AG04449 (cell line): ENCODE measurements at regions not wholly inside any gene's neighbourhood (a gene's known extent, or its start where the extent isn't known, plus 50 kb on each side); places are given as distances from the start of the nearest gene placed in this dataset.

Experiments used
- CTCF ChIA-PET: fragments of 350-600 bp; formaldehyde crosslinking; extraction: SDS; loops from one replicate; lab custom pipeline; 2021; ENCODE audit warnings: antibody characterized with exemption; lab: Yijun Ruan, JAX
- POLR2A ChIA-PET: fragments of 400-600, 350-600 bp; formaldehyde crosslinking; extraction: SDS; loops from one replicate; lab custom pipeline; 2020; ENCODE audit warnings: antibody characterized with exemption, inconsistent platforms; lab: Yijun Ruan, JAX
- DNase-seq: peaks from one replicate; pipeline ENCODE4 v3.0.0-alpha.2; 2010; ENCODE audit warnings: low read depth, low spot score
- H3K4me3 ChIP-seq: 2 replicates; pipeline ENCODE4 v1.5.1; 2011; ENCODE audit warnings: low read depth, mild to moderate bottlenecking, control low read depth, low read length
- TF ChIP-seq, protein P1 (sequence below): IDR thresholded peaks from one replicate; pipeline ENCODE4 v1.5.1; 2011; ENCODE audit warnings: mild to moderate bottlenecking, moderate library complexity, low read length, control low read depth, inconsistent platforms; ENCODE audit not compliant: insufficient read depth; ENCODE audit errors: missing control alignments

- DNase-seq, result no peak
- TF ChIP-seq, protein P1, sequence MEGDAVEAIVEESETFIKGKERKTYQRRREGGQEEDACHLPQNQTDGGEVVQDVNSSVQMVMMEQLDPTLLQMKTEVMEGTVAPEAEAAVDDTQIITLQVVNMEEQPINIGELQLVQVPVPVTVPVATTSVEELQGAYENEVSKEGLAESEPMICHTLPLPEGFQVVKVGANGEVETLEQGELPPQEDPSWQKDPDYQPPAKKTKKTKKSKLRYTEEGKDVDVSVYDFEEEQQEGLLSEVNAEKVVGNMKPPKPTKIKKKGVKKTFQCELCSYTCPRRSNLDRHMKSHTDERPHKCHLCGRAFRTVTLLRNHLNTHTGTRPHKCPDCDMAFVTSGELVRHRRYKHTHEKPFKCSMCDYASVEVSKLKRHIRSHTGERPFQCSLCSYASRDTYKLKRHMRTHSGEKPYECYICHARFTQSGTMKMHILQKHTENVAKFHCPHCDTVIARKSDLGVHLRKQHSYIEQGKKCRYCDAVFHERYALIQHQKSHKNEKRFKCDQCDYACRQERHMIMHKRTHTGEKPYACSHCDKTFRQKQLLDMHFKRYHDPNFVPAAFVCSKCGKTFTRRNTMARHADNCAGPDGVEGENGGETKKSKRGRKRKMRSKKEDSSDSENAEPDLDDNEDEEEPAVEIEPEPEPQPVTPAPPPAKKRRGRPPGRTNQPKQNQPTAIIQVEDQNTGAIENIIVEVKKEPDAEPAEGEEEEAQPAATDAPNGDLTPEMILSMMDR, result no peak
- no peak overlapping the region for H3K4me3 ChIP-seq
- POLR2A ChIA-PET, result no interaction called here
- CTCF ChIA-PET, result no interaction called here
Measured at GRCh38 chr15:93644595-93644994, 555.6 kb upstream of the RGMA start.

DNA sequence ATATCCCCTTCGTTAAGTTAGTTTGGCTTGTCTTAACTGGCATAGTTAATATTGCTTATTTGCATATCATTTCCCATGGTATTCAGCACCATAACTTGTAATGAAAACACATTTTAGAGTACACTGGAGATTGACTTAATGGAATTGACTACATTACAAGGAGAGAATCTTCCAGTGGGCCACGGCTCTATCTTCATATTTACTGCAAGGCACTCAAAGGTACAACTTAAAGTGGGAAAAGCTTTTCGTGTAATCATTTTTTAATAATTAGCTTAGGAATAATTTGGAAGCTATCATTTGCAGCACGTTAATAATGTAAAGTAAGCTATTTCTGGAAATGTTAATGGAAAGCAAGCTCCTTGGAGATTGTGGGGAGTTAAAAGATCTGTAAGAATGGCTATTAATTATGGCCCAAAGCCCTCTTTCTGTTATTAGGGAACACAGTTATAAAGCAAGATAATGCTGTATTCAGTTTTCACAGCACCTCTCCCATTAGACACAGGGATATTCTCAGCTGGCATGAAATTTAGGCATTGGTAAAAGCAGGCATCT is 551.5 kb upstream of the RGMA start:
- TF ChIP-seq, protein P1, result no peak
- CTCF ChIA-PET, result no interaction called here
- POLR2A ChIA-PET, result no interaction called here
- no peak overlapping the region for H3K4me3 ChIP-seq
- DNase-seq, result no peak

DNA sequence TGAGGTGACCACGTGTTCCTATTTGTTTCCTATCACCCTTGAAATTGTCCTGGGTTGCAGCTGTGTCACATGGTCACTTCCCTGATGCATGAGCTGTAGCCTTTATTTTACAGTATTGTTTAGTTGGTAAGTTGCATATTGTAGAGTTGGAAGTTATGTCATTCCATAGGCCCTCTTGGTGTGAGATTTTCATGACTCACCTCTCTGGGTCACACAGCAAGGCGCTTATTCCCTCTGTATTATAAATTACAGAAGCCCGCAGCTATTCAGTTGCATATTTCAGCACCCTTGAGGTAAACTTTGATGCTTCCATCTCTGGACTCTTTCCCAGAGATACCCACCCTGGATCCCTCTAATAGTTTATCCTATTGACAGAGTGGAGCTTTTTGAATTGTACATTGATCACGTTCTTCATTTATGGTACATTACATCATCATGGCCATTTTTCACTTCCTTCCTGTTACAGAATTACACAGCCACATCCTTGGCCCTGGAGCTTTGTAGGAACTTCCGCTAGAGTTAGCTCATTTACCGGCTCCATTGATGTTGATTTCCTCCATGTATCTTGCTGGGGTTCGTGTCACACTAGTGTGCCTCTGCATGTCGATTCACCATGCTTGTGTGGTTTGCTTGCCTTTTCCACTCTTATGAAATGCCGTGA is 543.1 kb upstream of the RGMA start:
- POLR2A ChIA-PET, result no interaction called here
- CTCF ChIA-PET, result no interaction called here

DNA sequence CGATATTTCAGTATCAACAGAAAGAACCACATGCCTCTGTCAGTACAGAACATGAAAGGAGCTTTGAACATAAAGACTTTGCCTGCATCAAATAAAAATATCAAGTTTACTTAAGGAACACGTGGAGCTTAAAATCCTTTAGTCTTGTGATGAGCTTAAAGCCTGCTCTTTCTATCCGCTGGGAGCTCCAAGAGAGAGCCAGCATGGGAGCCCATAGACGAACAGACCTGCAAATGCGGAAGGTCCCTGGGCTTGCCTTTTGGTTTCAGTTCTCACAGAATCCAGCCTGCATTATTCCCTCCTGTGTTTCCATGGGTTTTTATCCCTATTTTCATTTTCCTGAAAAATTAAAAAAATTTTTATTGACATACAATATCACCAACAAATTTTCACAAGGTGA is 530.6 kb upstream of the RGMA start:
- TF ChIP-seq, protein P1, result no peak
- no peak for DNase-seq
- ChIA-PET POLR2A (no interaction called here), CTCF (no interaction called here)
- H3K4me3 ChIP-seq, result no peak overlapping the region

More for the DNA sequence above, 543.1 kb upstream of the RGMA start:
- no peak overlapping the region for H3K4me3 ChIP-seq
- DNase-seq, result no peak
- TF ChIP-seq, protein P1, result no peak

DNA sequence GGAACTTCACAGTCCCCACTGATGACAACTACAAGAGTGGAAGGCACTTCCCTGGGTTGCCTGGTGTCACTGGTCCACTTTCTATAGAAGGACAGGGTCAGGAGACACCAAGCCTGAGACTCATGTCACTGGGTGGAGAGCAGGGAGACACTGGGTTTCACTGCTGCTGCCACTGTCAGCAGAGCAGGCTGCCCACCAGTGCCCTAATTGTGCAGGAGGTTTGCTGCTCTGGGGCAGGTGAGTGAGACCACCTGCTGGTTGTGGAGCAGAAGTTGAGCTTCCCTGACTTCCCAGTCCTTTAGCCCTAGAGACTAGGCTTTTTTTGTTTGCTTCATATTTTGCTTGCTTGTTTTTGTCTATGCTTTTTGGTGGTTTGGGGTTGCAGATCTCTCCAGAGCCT is 528.4 kb upstream of the RGMA start:
- TF ChIP-seq, protein P1, result no peak
- H3K4me3 ChIP-seq, result no peak overlapping the region
- ChIA-PET POLR2A (no interaction called here), CTCF (no interaction called here)
- DNase-seq, result no peak

GRCh38 chr15:93614386-93615104 is 525.5 kb upstream of the RGMA start:
- no peak for DNase-seq
- ChIA-PET POLR2A (no interaction called here), CTCF (no interaction called here)
- H3K4me3 ChIP-seq, result no peak overlapping the region
- TF ChIP-seq, protein P1, result no peak
